Spleen (tissue), 11 donors: ENCODE measurements at regions not wholly inside any gene's neighbourhood (a gene's known extent, or its start where the extent isn't known, plus 50 kb on each side); places are given as distances from the start of the nearest gene placed in this dataset.
"Not testable (repeated sequence)": the region's sequence is repeated elsewhere in the genome, so short reads cannot be mapped to it uniquely, and the experiment has no call there.

ENCODE experiments used
- DNase-seq: peaks from one replicate; pipeline ENCODE4 v3.0.0-alpha.2; 2020
- H3K27ac ChIP-seq, 8 donors: fragments of 200-600 bp; sonication (generic) in 7 of 8; 1 replicate in 4 of 8; 2 replicates in 4 of 8; pipeline versions ENCODE4 v1.5.0 to v1.8.0; 2016 to 2021; ENCODE audit warnings: inconsistent platforms in 4 of 8, mild to moderate bottlenecking in 4 of 8, moderate library complexity in 1 of 8
- H3K27me3 ChIP-seq, 7 donors: fragments of 200-600 bp; sonication (generic) in 6 of 7; replicated peaks in 1 of 7; 1 replicate in 4 of 7; 2 replicates in 3 of 7; pipeline versions ENCODE4 v1.5.0 to v1.8.0; 2016 to 2021; ENCODE audit warnings: inconsistent platforms in 3 of 7, mild to moderate bottlenecking in 1 of 7
- H3K36me3 ChIP-seq, 6 donors: fragments of 200-600 bp; sonication (generic) in 5 of 6; 1 replicate in 4 of 6; 2 replicates in 2 of 6; pipeline versions ENCODE4 v1.5.0 to v1.8.0; 2016 to 2021; ENCODE audit warnings: inconsistent platforms in 2 of 6
- H3K4me1 ChIP-seq, 6 donors: fragments of 200-600 bp; sonication (generic) in 5 of 6; 1 replicate in 3 of 6; 2 replicates in 3 of 6; pipeline versions ENCODE4 v1.5.0 to v1.8.0; 2016 to 2021; ENCODE audit warnings: inconsistent platforms in 3 of 6
- H3K4me3 ChIP-seq, 8 donors: fragments of 200-600 bp; sonication (generic) in 7 of 8; 1 replicate in 4 of 8; 2 replicates in 4 of 8; pipeline versions ENCODE4 v1.5.0 to v1.8.0; 2016 to 2021; ENCODE audit warnings: inconsistent platforms in 4 of 8, mild to moderate bottlenecking in 4 of 8, moderate library complexity in 2 of 8
- H3K9me3 ChIP-seq, 8 donors: fragments of 200-600 bp; sonication (generic) in 7 of 8; 1 replicate in 4 of 8; 2 replicates in 4 of 8; pipeline versions ENCODE4 v1.5.0 to v1.8.0; 2016 to 2021; ENCODE audit warnings: inconsistent platforms in 4 of 8
- POLR2A ChIP-seq, 3 donors: fragments of 450-650 bp; IDR thresholded peaks; one replicate each; pipeline ENCODE4 v1.5.1; 2017; ENCODE audit warnings: antibody characterized with exemption in 3 of 3, mild to moderate bottlenecking in 1 of 3
- POLR2AphosphoS5 ChIP-seq, 3 donors: sonication (generic); formaldehyde crosslinking; IDR thresholded peaks; one replicate each; pipeline ENCODE4 v1.5.1; 2017; ENCODE audit warnings: antibody characterized with exemption in 3 of 3
- WGBS, 5 donors: extraction: QIAGEN DNeasy Blood & Tissue Kit in 3 of 5; methylation state at CpG; one replicate each; pipeline versions ENCODE4 v1.1.5 to v1.1.7; 2013 to 2018; 5-methylcytosine and 5-hydroxymethylcytosine counted together
- intact Hi-C: fragments of 100-400 bp; cut with DNase I; formaldehyde crosslinking; loops from one replicate; pipeline ENCODE4 v1.15.0; 2023; ENCODE audit warnings: low total_unique reads
- TF ChIP-seq, protein P1 (sequence below), 11 experiments: fragments of 200-600 bp in 7 of 11; fragments of 450-650 bp in 4 of 11; sonication (generic) in 4 of 11; IDR thresholded peaks in 8 of 11; conservative IDR thresholded peaks in 3 of 11; 1 replicate in 7 of 11; 2 replicates in 4 of 11; pipeline versions ENCODE4 v1.4.0 to v1.8.0; 2016 to 2021; ENCODE audit warnings: antibody characterized with exemption in 11 of 11, inconsistent platforms in 4 of 11, mild to moderate bottlenecking in 1 of 11
- donor health status: healthy with polysubstance abuse.
- donor health status: DM: no; HTN: no; CAD: no; lungs with moderate emphysema.
- donor health status: DM: no; HTN: no; CAD: no.
- donor health status: Bipolar disorder and iron deficiency.
- donor health status: healthy.
- donor health status: DM: no; HTN: no; CAD: no.
- donor health status: DM: yes; HTN: yes; CAD: no.

DNA sequence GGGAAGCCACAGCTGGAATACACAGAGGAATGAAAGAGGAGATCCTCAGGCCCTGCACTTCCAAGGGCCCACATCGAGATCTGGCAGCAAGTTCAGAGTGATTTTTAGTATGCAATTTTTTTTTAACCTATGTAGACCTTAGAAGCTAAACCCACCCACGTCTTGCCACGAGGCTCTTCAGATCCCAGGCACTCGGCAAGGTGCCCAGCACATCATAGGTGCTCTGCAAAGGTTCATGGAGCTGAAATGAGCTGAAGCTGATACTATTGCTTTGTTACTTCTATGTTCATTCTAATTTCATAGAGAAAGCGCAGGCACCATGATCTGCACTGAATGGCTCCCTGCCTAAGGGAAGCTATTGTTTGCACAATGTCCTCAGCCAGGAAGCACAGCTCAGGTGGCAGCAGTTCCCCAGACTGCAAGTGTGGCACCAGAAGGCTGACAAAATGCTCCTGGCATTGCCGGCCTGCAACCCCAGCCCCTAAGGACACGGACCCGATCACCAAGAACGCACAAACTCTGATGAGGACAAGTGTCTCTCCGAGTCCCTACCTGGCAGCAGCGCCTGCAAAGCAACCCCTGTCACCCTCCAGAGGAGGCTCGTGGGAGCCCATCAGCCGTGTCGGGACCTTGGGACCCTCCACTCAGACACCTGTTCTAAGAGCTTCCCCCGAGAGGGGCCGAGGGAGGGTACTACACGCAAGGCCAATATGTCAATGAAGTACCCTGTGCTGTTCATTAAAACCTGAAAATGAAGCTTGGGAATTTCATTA lies 264.2 kb downstream of the NPHP4 start:
- Histone ChIP-seq H3K9me3 (no peaks in the 10 kb centered on the region), H3K36me3 (no peaks in the 10 kb centered on the region), H3K27me3 (peaks cover 0 to 51% (median 0%) of the 10 kb centered on the region in 7 donors), H3K4me1 (no peaks in the 10 kb centered on the region), H3K27ac (no peak overlapping the region), H3K4me3 (no peak overlapping the region)
- intact Hi-C loops = no loop called here
- peak; percentile 57 for DNase-seq
- TF ChIP-seq POLR2AphosphoS5 (IDR thresholded peaks at IDR 0.05) (no peak), POLR2A (IDR thresholded peaks at IDR 0.05) (no peak)
- TF ChIP-seq, protein P1, sequence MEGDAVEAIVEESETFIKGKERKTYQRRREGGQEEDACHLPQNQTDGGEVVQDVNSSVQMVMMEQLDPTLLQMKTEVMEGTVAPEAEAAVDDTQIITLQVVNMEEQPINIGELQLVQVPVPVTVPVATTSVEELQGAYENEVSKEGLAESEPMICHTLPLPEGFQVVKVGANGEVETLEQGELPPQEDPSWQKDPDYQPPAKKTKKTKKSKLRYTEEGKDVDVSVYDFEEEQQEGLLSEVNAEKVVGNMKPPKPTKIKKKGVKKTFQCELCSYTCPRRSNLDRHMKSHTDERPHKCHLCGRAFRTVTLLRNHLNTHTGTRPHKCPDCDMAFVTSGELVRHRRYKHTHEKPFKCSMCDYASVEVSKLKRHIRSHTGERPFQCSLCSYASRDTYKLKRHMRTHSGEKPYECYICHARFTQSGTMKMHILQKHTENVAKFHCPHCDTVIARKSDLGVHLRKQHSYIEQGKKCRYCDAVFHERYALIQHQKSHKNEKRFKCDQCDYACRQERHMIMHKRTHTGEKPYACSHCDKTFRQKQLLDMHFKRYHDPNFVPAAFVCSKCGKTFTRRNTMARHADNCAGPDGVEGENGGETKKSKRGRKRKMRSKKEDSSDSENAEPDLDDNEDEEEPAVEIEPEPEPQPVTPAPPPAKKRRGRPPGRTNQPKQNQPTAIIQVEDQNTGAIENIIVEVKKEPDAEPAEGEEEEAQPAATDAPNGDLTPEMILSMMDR (IDR thresholded peaks at IDR 0.05 in 8 of 11, conservative IDR thresholded peaks at IDR 0.05 in 3 of 11) = no peak
- 68 to 81% (median 70%) methylated on average over 13 to 17 of the region's 17 CpGs for WGBS, 5 donors

DNA sequence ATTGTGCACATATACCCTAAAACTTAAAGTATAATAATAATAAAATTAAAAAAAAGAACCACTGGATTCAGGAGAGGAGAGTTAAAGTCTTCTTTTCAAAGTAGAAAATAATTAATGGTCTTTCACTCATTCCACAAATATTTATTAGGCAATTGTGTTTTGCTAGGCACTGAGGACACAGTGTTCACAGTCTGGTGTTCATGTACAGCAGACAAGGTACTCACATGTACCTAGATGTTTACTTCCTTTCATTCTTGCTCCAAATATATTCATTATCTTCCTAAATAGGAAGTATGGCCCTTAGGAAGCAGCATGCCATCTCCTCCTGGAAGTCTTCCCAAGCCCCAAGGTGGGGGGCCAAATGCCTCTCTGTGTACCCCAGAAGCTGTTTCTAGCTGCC lies 265.0 kb downstream of the NPHP4 start:
- DNase-seq = no peak
- Histone ChIP-seq H3K27me3 (peaks cover 0 to 51% (median 0%) of the 10 kb centered on the region in 7 donors), H3K4me1 (no peaks in the 10 kb centered on the region), H3K9me3 (no peaks in the 10 kb centered on the region), H3K27ac (no peak overlapping the region), H3K36me3 (no peaks in the 10 kb centered on the region), H3K4me3 (no peak overlapping the region)
- TF ChIP-seq POLR2A (IDR thresholded peaks at IDR 0.05) (no peak), POLR2AphosphoS5 (IDR thresholded peaks at IDR 0.05) (no peak)
- TF ChIP-seq, protein P1 (IDR thresholded peaks at IDR 0.05 in 8 of 11, conservative IDR thresholded peaks at IDR 0.05 in 3 of 11) = no peak
- intact Hi-C loops = no loop called here

DNA sequence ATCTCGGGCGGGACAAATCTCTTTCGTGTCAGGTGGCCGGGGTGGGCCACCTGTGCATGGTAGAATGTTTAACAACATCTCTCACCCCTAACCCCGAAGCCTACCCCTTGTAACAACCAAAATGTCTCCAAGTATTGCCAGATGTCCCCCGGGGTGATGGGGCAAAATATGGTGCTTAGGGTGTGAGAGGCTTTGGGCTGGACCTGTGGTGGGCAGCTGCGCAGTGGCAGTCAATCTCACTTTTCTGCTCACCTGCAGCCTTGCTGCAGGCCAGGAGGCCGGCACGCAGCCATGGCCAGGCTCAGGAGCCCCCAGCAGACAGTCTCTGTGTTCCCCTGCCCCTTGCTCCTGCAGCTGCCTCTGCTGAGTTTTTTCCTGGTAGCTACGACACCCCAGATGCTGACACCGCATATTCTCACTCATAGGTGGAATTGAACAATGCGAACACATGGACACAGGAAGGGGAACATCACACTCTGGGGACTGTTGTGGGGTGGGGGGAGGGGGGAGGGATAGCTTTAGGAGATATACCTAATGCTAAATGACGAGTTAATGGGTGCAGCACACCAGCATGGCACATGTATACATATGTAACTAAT lies 265.5 kb downstream of the NPHP4 start:
- intact Hi-C loops, H3K9me3 ChIP-seq, H3K27ac ChIP-seq, H3K4me1 ChIP-seq, H3K4me3 ChIP-seq, H3K36me3 ChIP-seq: not testable (repeated sequence)
- WGBS, 5 donors = 64 to 79% (median 73%) methylated on average over 11 to 12 of the region's 13 CpGs
- H3K27me3 ChIP-seq = peaks cover 0 to 51% (median 0%) of the 10 kb centered on the region in 7 donors
- DNase-seq = peak; percentile 31

DNA sequence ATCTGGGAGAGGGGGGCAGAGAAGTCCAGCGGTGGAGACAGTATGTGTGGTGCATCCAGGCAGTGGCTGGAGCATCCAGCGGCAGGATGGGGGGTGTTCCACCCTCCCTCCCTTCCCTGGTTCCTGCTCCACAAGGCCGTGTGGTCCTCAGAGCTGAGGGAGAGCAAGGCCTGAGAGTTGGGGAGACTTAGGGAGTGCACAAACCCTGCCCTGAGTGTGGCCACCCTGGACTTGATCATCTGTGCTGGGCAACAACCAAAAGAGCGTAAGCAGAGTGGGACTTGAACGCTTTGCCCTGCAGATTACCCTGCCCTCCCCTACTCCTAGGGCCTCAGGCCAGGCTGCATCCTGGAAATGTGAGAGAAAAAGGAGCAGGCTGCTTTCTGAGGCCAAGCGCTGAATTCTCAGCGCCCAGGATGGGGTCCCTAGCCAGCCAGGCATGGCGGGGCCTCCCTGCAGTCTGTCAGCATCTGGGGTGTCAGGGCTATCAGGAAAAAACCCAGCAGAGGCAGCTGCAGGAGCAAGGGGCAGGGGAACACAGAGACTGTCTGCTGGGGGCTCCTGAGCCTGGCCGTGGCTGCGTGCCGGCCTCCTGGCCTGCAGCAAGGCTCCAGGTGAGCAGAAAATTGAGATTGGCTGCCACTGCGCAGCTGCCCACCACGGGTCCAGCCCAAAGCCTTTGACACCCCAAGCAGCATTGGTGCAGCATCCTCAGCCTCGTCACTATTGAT lies 266.2 kb downstream of the NPHP4 start:
- intact Hi-C loops = no loop called here
- H3K36me3 ChIP-seq = no peaks in the 10 kb centered on the region
- TF ChIP-seq, protein P1 (IDR thresholded peaks at IDR 0.05 in 8 of 11, conservative IDR thresholded peaks at IDR 0.05 in 3 of 11) = no peak
- H3K4me3 ChIP-seq = no peak overlapping the region
- H3K9me3 ChIP-seq = no peaks in the 10 kb centered on the region
- peaks cover 0 to 48% (median 0%) of the 10 kb centered on the region in 7 donors for H3K27me3 ChIP-seq
- peak; percentile 38 for DNase-seq
- H3K27ac ChIP-seq = no peak overlapping the region
- H3K4me1 ChIP-seq = no peaks in the 10 kb centered on the region
- 70 to 83% (median 74%) methylated on average over 10 to 14 of the region's 14 CpGs for WGBS, 5 donors
